WTC11 (cell line): ENCODE measurements at regions not wholly inside any gene's neighbourhood (a gene's known extent, or its start where the extent isn't known, plus 50 kb on each side); places are given as distances from the start of the nearest gene placed in this dataset.

Experiments used
- ATAC-seq: fragments of 200-7000 bp; cut with Tn5 transposase; 2 replicates; pipeline ENCODE4 v1.10.0; 2021; ENCODE audit warnings: mild to moderate bottlenecking, moderate library complexity
- CTCF ChIA-PET: fragments of 300-600 bp; sonication (Branson Sonifier 250); formaldehyde crosslinking; loops from one replicate; lab custom pipeline; 2021; ENCODE audit warnings: antibody characterized with exemption; lab: Charles Lee
- POLR2A ChIA-PET: fragments of 350-600 bp; sonication (Branson Sonifier 250); formaldehyde crosslinking; loops from one replicate; lab custom pipeline; 2021; ENCODE audit warnings: antibody characterized with exemption; lab: Charles Lee
- DNase-seq: peaks from one replicate; pipeline ENCODE4 v3.0.0; 2021; ENCODE audit warnings: low spot score
- H3K27ac Mint-ChIP-seq: 2 replicates; pipeline ENCODE4 v1.8.0; 2021; ENCODE audit warnings: mixed read lengths
- H3K27me3 Mint-ChIP-seq: 2 replicates; pipeline ENCODE4 v1.8.0; 2021; ENCODE audit warnings: low read depth, mild to moderate bottlenecking, moderate library complexity, mixed read lengths
- H3K36me3 Mint-ChIP-seq: 2 replicates; pipeline ENCODE4 v1.8.0; 2021; ENCODE audit warnings: mixed read lengths
- H3K4me1 Mint-ChIP-seq: 2 replicates; pipeline ENCODE4 v1.8.0; 2022; ENCODE audit warnings: mixed read lengths
- H3K4me3 Mint-ChIP-seq: 2 replicates; pipeline ENCODE4 v1.8.0; 2021; ENCODE audit warnings: mild to moderate bottlenecking, moderate library complexity, mixed read lengths
- H3K9me3 Mint-ChIP-seq: 2 replicates; pipeline ENCODE4 v1.8.0; 2021; ENCODE audit warnings: mixed read lengths
- ATF2 ChIP-seq: sonication (generic); formaldehyde crosslinking; IDR thresholded peaks from 2 replicates; pipeline ENCODE4 v1.8.1; 2022; ENCODE audit warnings: low read depth, missing genetic modification reagents, borderline replicate concordance
- E2F4 ChIP-seq: sonication (generic); formaldehyde crosslinking; IDR thresholded peaks from 2 replicates; pipeline ENCODE4 v1.8.1; 2022; ENCODE audit warnings: low read depth, mild to moderate bottlenecking, moderate library complexity, missing genetic modification reagents, borderline replicate concordance
- ELF4 ChIP-seq: sonication (generic); formaldehyde crosslinking; IDR thresholded peaks from 2 replicates; pipeline ENCODE4 v1.8.1; 2022; ENCODE audit warnings: low read depth, mild to moderate bottlenecking, moderate library complexity, missing genetic modification reagents
- ERG ChIP-seq: fragments of 250-450 bp; sonication (Bioruptor Pico); IDR thresholded peaks from 2 replicates; pipeline ENCODE4 v1.8.0; 2021; ENCODE audit warnings: mild to moderate bottlenecking
- FOXJ3 ChIP-seq: sonication (generic); formaldehyde crosslinking; IDR thresholded peaks from 2 replicates; pipeline ENCODE4 v1.9.0; 2021; ENCODE audit warnings: missing genetic modification reagents, mild to moderate bottlenecking, borderline replicate concordance
- FOXP4 ChIP-seq: sonication (generic); formaldehyde crosslinking; IDR thresholded peaks from 2 replicates; pipeline ENCODE4 v1.8.0; 2022; ENCODE audit warnings: mild to moderate bottlenecking, missing genetic modification reagents
- JAZF1 ChIP-seq: fragments of 250-450 bp; sonication (Bioruptor Pico); IDR thresholded peaks from 2 replicates; pipeline ENCODE4 v1.9.0; 2021; ENCODE audit warnings: moderate library complexity, mild to moderate bottlenecking, inconsistent platforms
- MYBL2 ChIP-seq: sonication (generic); formaldehyde crosslinking; IDR thresholded peaks from 2 replicates; pipeline ENCODE4 v1.8.1; 2023; ENCODE audit warnings: mild to moderate bottlenecking, moderate library complexity, missing genetic modification reagents
- NFATC4 ChIP-seq: fragments of 250-450 bp; sonication (Bioruptor Pico); IDR thresholded peaks from 2 replicates; pipeline ENCODE4 v1.9.0; 2021; ENCODE audit warnings: mild to moderate bottlenecking
- NR2C2 ChIP-seq: sonication (generic); formaldehyde crosslinking; IDR thresholded peaks from 2 replicates; pipeline ENCODE4 v1.8.0; 2022; ENCODE audit warnings: mild to moderate bottlenecking, missing genetic modification reagents
- OVOL2 ChIP-seq: fragments of 250-450 bp; sonication (Bioruptor Pico); IDR thresholded peaks from 2 replicates; pipeline ENCODE4 v1.9.0; 2021; ENCODE audit warnings: mild to moderate bottlenecking, borderline replicate concordance
- PRDM15 ChIP-seq: sonication (generic); formaldehyde crosslinking; IDR thresholded peaks from 2 replicates; pipeline ENCODE4 v1.8.0; 2022; ENCODE audit warnings: missing genetic modification reagents
- SP1 ChIP-seq: sonication (generic); formaldehyde crosslinking; conservative IDR thresholded peaks from 2 replicates; pipeline ENCODE4 v1.8.1; 2022; ENCODE audit warnings: missing genetic modification reagents
- TP53 ChIP-seq: sonication (generic); formaldehyde crosslinking; IDR thresholded peaks from 2 replicates; pipeline ENCODE4 v1.8.1; 2023; ENCODE audit warnings: mild to moderate bottlenecking, missing genetic modification reagents
- USF2 ChIP-seq: sonication (generic); formaldehyde crosslinking; IDR thresholded peaks from 2 replicates; pipeline ENCODE4 v1.8.1; 2023; ENCODE audit warnings: mild to moderate bottlenecking, missing genetic modification reagents, moderate library complexity
- ZBTB43 ChIP-seq: sonication (generic); formaldehyde crosslinking; IDR thresholded peaks from 2 replicates; pipeline ENCODE4 v1.8.1; 2023; ENCODE audit warnings: mild to moderate bottlenecking, missing genetic modification reagents
- ZNF138 ChIP-seq: sonication (generic); formaldehyde crosslinking; conservative IDR thresholded peaks from 2 replicates; pipeline ENCODE4 v1.8.1; 2022; ENCODE audit warnings: mild to moderate bottlenecking, moderate library complexity, missing genetic modification reagents
- ZNF396 ChIP-seq: fragments of 250-450 bp; sonication (Bioruptor Pico); IDR thresholded peaks from 2 replicates; pipeline ENCODE4 v1.8.0; 2021; ENCODE audit warnings: mild to moderate bottlenecking, moderate library complexity, borderline replicate concordance
- ZNF416 ChIP-seq: fragments of 250-450 bp; sonication (Bioruptor Pico); IDR thresholded peaks from 2 replicates; pipeline ENCODE4 v1.9.0; 2021; ENCODE audit warnings: mild to moderate bottlenecking, inconsistent platforms
- ZNF423 ChIP-seq: fragments of 250-450 bp; sonication (Bioruptor Pico); IDR thresholded peaks from 2 replicates; pipeline ENCODE4 v2.1.2; 2022; ENCODE audit warnings: mild to moderate bottlenecking, moderate library complexity
- ZSCAN18 ChIP-seq: fragments of 250-450 bp; sonication (Bioruptor Pico); IDR thresholded peaks from 2 replicates; pipeline ENCODE4 v2.1.2; 2022; ENCODE audit warnings: mild to moderate bottlenecking, moderate library complexity

- TF ChIP-seq ZSCAN18 (CRISPR knock-in tag) (no peak), PRDM15 (CRISPR knock-in tag) (no peak), ERG (CRISPR knock-in tag) (no peak), ZNF423 (CRISPR knock-in tag) (no peak), FOXP4 (CRISPR knock-in tag) (no peak), E2F4 (CRISPR knock-in tag) (no peak)
Observed at GRCh38 chr9:107944387-107944786, 454.8 kb upstream of the KLF4 start (continued).

- no peak for ATAC-seq
- POLR2A ChIA-PET: no interaction called here
- DNase-seq: no peak
- H3K27ac Mint-ChIP-seq: no peak overlapping the region
- CTCF ChIA-PET: no interaction called here
- H3K27me3 Mint-ChIP-seq: no peaks in the 10 kb centered on the region; the same call in 1 of the 2 replicates
- H3K36me3 Mint-ChIP-seq: no peaks in the 10 kb centered on the region; the same call in 1 of the 2 replicates
- no peak overlapping the region for H3K4me3 Mint-ChIP-seq
- H3K9me3 Mint-ChIP-seq: peaks cover 19% of the 10 kb centered on the region
- H3K4me1 Mint-ChIP-seq: peaks cover 8% of the 10 kb centered on the region
- TF ChIP-seq ELF4 (CRISPR knock-in tag): no peak
- TF ChIP-seq NFATC4 (CRISPR knock-in tag): no peak
- TF ChIP-seq ZBTB43 (CRISPR knock-in tag): no peak
- TF ChIP-seq ZNF138 (CRISPR knock-in tag): no peak
- TF ChIP-seq USF2 (CRISPR knock-in tag): no peak
- no peak for TF ChIP-seq SP1 (CRISPR knock-in tag)
- TF ChIP-seq ZNF423 (CRISPR knock-in tag): no peak
- TF ChIP-seq ZNF416 (CRISPR knock-in tag): no peak
- no peak for TF ChIP-seq E2F4 (CRISPR knock-in tag)
- TF ChIP-seq FOXJ3 (CRISPR knock-in tag): no peak
- no peak for TF ChIP-seq JAZF1 (CRISPR knock-in tag)
- no peak for TF ChIP-seq OVOL2 (CRISPR knock-in tag)
- TF ChIP-seq ZNF396 (CRISPR knock-in tag): no peak
- no peak for TF ChIP-seq MYBL2 (CRISPR knock-in tag)
- TF ChIP-seq ATF2: no peak
- TF ChIP-seq NR2C2 (CRISPR knock-in tag): no peak
- no peak for TF ChIP-seq TP53 (CRISPR knock-in tag)
Observed at GRCh38 chr9:107943901-107944300, 454.3 kb upstream of the KLF4 start.
